Osteoblast (primary cell): ENCODE measurements at regions not wholly inside any gene's neighbourhood (a gene's known extent, or its start where the extent isn't known, plus 50 kb on each side); places are given as distances from the start of the nearest gene placed in this dataset.

ENCODE experiments used
- DNase-seq: peaks from one replicate; pipeline ENCODE4 v3.0.0; 2011; ENCODE audit warnings: low spot score, mixed read lengths; ENCODE audit not compliant: insufficient read length; ENCODE audit errors: missing footprints
- H2AFZ ChIP-seq: 2 replicates; pipeline ENCODE4 v1.6.0; 2011; ENCODE audit warnings: mild to moderate bottlenecking, low read length
- H3K27ac ChIP-seq: 2 replicates; pipeline ENCODE4 v1.5.1; 2011; ENCODE audit warnings: mild to moderate bottlenecking, low read depth, low read length, moderate library complexity
- H3K27me3 ChIP-seq: 2 replicates; pipeline ENCODE4 v1.6.0; 2012; ENCODE audit warnings: mild to moderate bottlenecking, control low read depth, inconsistent platforms, low read length, moderate library complexity; ENCODE audit not compliant: insufficient read depth
- H3K36me3 ChIP-seq: 2 replicates; pipeline ENCODE4 v1.5.1; 2011; ENCODE audit warnings: mild to moderate bottlenecking, low read length, control low read depth, moderate library complexity; ENCODE audit not compliant: insufficient read depth
- H3K4me1 ChIP-seq: 2 replicates; pipeline ENCODE4 v1.5.1; 2011; ENCODE audit warnings: mild to moderate bottlenecking, low read length, control low read depth, moderate library complexity; ENCODE audit not compliant: insufficient read depth
- H3K4me2 ChIP-seq: 2 replicates; pipeline ENCODE4 v1.6.0; 2011; ENCODE audit warnings: mild to moderate bottlenecking, low read length; ENCODE audit not compliant: insufficient read depth
- H3K4me3 ChIP-seq: fragments of 200-600 bp; sonication (generic); 3 replicates; pipeline ENCODE4 v1.5.1; 2012; ENCODE audit warnings: mild to moderate bottlenecking, low read length, inconsistent platforms; ENCODE audit not compliant: insufficient read depth
- H3K79me2 ChIP-seq: 2 replicates; pipeline ENCODE4 v1.6.0; 2012; ENCODE audit warnings: mild to moderate bottlenecking, low read length, control low read depth, inconsistent platforms; ENCODE audit not compliant: insufficient read depth
- H3K9me3 ChIP-seq: 2 replicates; pipeline ENCODE4 v1.5.1; 2011; ENCODE audit warnings: low read depth, low read length, control low read depth
- H4K20me1 ChIP-seq: 2 replicates; pipeline ENCODE4 v1.6.0; 2012; ENCODE audit warnings: mild to moderate bottlenecking, low read length, control low read depth; ENCODE audit not compliant: insufficient read depth
- CTCF ChIP-seq: IDR thresholded peaks from 2 replicates; pipeline ENCODE4 v1.5.1; 2011; ENCODE audit warnings: mild to moderate bottlenecking, low read depth, low read length, moderate library complexity; ENCODE audit errors: extremely low read depth

- no peak overlapping the region for H3K4me2 ChIP-seq
- no peaks in the 10 kb centered on the region for H3K79me2 ChIP-seq
- no peaks in the 10 kb centered on the region for H3K27me3 ChIP-seq
- no peaks in the 10 kb centered on the region for H3K9me3 ChIP-seq
- no peak overlapping the region for H3K4me3 ChIP-seq
- H3K36me3 ChIP-seq: no peaks in the 10 kb centered on the region
- no peak overlapping the region for H2AFZ ChIP-seq
- no peak for TF ChIP-seq CTCF
- H3K4me1 ChIP-seq: peaks cover 9% of the 10 kb centered on the region
- DNase-seq: no peak
- no peak overlapping the region for H3K27ac ChIP-seq
- no peaks in the 10 kb centered on the region for H4K20me1 ChIP-seq
These were observed 225.8 kb upstream of the ARSJ start for GRCh38 chr4:114205261-114205660.

GRCh38 chr4:114208574-114209151 lies 229.2 kb upstream of the ARSJ start:
- no peaks in the 10 kb centered on the region for H4K20me1 ChIP-seq
- no peaks in the 10 kb centered on the region for H3K27me3 ChIP-seq
- no peak overlapping the region for H3K4me2 ChIP-seq
- H3K36me3 ChIP-seq: no peaks in the 10 kb centered on the region
- no peak overlapping the region for H3K27ac ChIP-seq
- no peak overlapping the region for H2AFZ ChIP-seq
- H3K9me3 ChIP-seq: no peaks in the 10 kb centered on the region
- peaks cover 9% of the 10 kb centered on the region for H3K4me1 ChIP-seq
- peak; percentile 45 for TF ChIP-seq CTCF
- DNase-seq: no peak
- no peak overlapping the region for H3K4me3 ChIP-seq
- no peaks in the 10 kb centered on the region for H3K79me2 ChIP-seq

- H3K9me3 ChIP-seq: no peaks in the 10 kb centered on the region
- H3K27me3 ChIP-seq: no peaks in the 10 kb centered on the region
- no peak overlapping the region for H3K4me2 ChIP-seq
- H3K79me2 ChIP-seq: no peaks in the 10 kb centered on the region
- peak overlapping the region; percentile 76 for H2AFZ ChIP-seq
- no peaks in the 10 kb centered on the region for H4K20me1 ChIP-seq
- H3K4me1 ChIP-seq: peaks cover 9% of the 10 kb centered on the region
- no peak overlapping the region for H3K4me3 ChIP-seq
- TF ChIP-seq CTCF: no peak
- H3K27ac ChIP-seq: no peak overlapping the region
- no peaks in the 10 kb centered on the region for H3K36me3 ChIP-seq
- no peak for DNase-seq
These were observed 230.1 kb upstream of the ARSJ start for GRCh38 chr4:114209584-114209983.

- Histone ChIP-seq H3K4me2 (no peak overlapping the region), H3K4me3 (no peak overlapping the region), H4K20me1 (no peaks in the 10 kb centered on the region), H3K9me3 (no peaks in the 10 kb centered on the region), H3K4me1 (peaks cover 9% of the 10 kb centered on the region), H3K36me3 (no peaks in the 10 kb centered on the region), H3K79me2 (no peaks in the 10 kb centered on the region), H3K27me3 (no peaks in the 10 kb centered on the region), H2AFZ (no peak overlapping the region), H3K27ac (no peak overlapping the region)
- TF ChIP-seq CTCF: no peak
- no peak for DNase-seq
These were observed 232.1 kb upstream of the ARSJ start for GRCh38 chr4:114211556-114211955.
